DOHH2 (cell line): ENCODE measurements at regions not wholly inside any gene's neighbourhood (a gene's known extent, or its start where the extent isn't known, plus 50 kb on each side); places are given as distances from the start of the nearest gene placed in this dataset.

Experiments
- EZH2phosphoT487 ChIP-seq: fragments of 200-600 bp; sonication (generic); IDR thresholded peaks from 2 replicates; pipeline ENCODE4 v1.6.1; 2017; ENCODE audit warnings: borderline replicate concordance, mild to moderate bottlenecking, antibody characterized with exemption, low read length, moderate library complexity, mixed read lengths
- TF ChIP-seq, protein P1 (sequence below): fragments of 200-600 bp; sonication (generic); IDR thresholded peaks from one replicate; pipeline ENCODE4 v1.5.1; 2014; ENCODE audit warnings: antibody characterized with exemption, mild to moderate bottlenecking, low read depth, low read length; ENCODE audit not compliant: poor library complexity, severe bottlenecking

DNA sequence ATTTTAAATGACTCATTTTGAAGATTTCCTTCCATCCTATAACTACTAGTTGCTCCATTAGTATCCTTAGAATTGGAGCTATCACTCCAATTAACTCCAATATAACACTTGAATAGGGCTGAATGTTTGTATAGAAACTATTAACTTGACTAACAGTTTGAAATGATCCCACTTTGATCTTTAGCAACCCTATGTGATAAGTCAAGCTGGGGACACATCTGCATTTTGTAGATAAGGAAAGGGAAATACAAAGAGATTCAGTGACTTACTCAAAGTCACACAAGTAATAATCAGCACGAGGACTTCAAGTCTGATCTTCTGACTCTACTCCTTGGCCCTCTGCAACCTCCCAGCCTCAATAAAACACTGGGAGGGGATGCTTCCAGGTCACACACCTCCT is 101.1 kb downstream of the TMEM215 start:
- TF ChIP-seq, protein P1, sequence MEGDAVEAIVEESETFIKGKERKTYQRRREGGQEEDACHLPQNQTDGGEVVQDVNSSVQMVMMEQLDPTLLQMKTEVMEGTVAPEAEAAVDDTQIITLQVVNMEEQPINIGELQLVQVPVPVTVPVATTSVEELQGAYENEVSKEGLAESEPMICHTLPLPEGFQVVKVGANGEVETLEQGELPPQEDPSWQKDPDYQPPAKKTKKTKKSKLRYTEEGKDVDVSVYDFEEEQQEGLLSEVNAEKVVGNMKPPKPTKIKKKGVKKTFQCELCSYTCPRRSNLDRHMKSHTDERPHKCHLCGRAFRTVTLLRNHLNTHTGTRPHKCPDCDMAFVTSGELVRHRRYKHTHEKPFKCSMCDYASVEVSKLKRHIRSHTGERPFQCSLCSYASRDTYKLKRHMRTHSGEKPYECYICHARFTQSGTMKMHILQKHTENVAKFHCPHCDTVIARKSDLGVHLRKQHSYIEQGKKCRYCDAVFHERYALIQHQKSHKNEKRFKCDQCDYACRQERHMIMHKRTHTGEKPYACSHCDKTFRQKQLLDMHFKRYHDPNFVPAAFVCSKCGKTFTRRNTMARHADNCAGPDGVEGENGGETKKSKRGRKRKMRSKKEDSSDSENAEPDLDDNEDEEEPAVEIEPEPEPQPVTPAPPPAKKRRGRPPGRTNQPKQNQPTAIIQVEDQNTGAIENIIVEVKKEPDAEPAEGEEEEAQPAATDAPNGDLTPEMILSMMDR: no peak
- no peak for TF ChIP-seq EZH2phosphoT487
